H1 (cell line): ENCODE measurements at regions not wholly inside any gene's neighbourhood (a gene's known extent, or its start where the extent isn't known, plus 50 kb on each side); places are given as distances from the start of the nearest gene placed in this dataset.

ENCODE experiments used
- CTCF ChIA-PET: fragments of 300-600 bp; sonication (Branson Sonifier 250); formaldehyde crosslinking; loops from one replicate; lab custom pipeline; 2021; ENCODE audit not compliant: partially characterized antibody; lab: Charles Lee
- POLR2A ChIA-PET: fragments of 300-600 bp; sonication (Branson Sonifier 250); formaldehyde crosslinking; loops from one replicate; lab custom pipeline; 2021; ENCODE audit warnings: inconsistent platforms; ENCODE audit not compliant: partially characterized antibody; lab: Charles Lee
- DNase-seq, 2 experiments: peaks; one replicate each; pipeline versions ENCODE4 v3.0.0 to v3.0.0-alpha.2; 2010 to 2022; ENCODE audit warnings: low spot score in 2 of 2, low read depth in 1 of 2, mixed read lengths in 1 of 2
- FAIRE-seq: peaks from 2 replicates; lab custom pipeline; 2011; peaks lifted over from hg19 to GRCh38; lab: Jason Lieb, UNC
- H2AFZ ChIP-seq: 2 replicates; pipeline ENCODE4 v1.8.1; 2012; ENCODE audit warnings: low read length, inconsistent platforms
- H2AK5ac ChIP-seq: 2 replicates; pipeline ENCODE4 v1.6.1; 2013; ENCODE audit warnings: low read depth, low read length
- H2BK120ac ChIP-seq: replicated peaks from 2 replicates; pipeline ENCODE3; 2013; ENCODE audit warnings: low read depth, low read length, inconsistent platforms
- H2BK12ac ChIP-seq: 2 replicates; pipeline ENCODE4 v1.6.1; 2013; ENCODE audit warnings: low read depth, low read length
- H2BK15ac ChIP-seq: 2 replicates; pipeline ENCODE4 v1.6.1; 2013; ENCODE audit warnings: low read length
- H2BK20ac ChIP-seq: 2 replicates; pipeline ENCODE4 v1.6.1; 2013; ENCODE audit warnings: low read length
- H2BK5ac ChIP-seq: 2 replicates; pipeline ENCODE4 v1.6.1; 2013; ENCODE audit warnings: low read depth, low read length
- H3K14ac ChIP-seq: 2 replicates; pipeline ENCODE4 v1.6.1; 2013; ENCODE audit warnings: inconsistent platforms; ENCODE audit not compliant: insufficient read length
- H3K18ac ChIP-seq: 2 replicates; pipeline ENCODE4 v1.6.1; 2013; ENCODE audit warnings: low read length; ENCODE audit errors: extremely low read depth
- H3K23ac ChIP-seq: 2 replicates; pipeline ENCODE4 v1.6.1; 2013; ENCODE audit warnings: inconsistent platforms; ENCODE audit not compliant: insufficient read length
- H3K23me2 ChIP-seq: 2 replicates; pipeline ENCODE4 v1.6.1; 2013; ENCODE audit warnings: low read depth, low read length
- H3K27ac ChIP-seq: 2 replicates; pipeline ENCODE4 v1.6.1; 2011; ENCODE audit warnings: low read depth, low read length, inconsistent platforms
- H3K27me3 ChIP-seq, 4 experiments: replicated peaks in 1 of 4; 1 replicate in 1 of 4; 2 replicates in 3 of 4; pipeline versions ENCODE4 v1.6.1 to v1.8.1; 2011 to 2013; ENCODE audit warnings: low read length in 3 of 4, mild to moderate bottlenecking in 3 of 4, inconsistent platforms in 2 of 4, mixed read lengths in 2 of 4, moderate library complexity in 1 of 4; ENCODE audit not compliant: control insufficient read depth in 3 of 4, insufficient read depth in 3 of 4; ENCODE audit errors: extremely low read depth in 1 of 4
- H3K36me3 ChIP-seq, 4 experiments: 2 replicates each; pipeline versions ENCODE4 v1.6.1 to v1.8.1; 2011 to 2013; ENCODE audit warnings: mild to moderate bottlenecking in 4 of 4, low read length in 3 of 4, moderate library complexity in 2 of 4, control low read depth in 1 of 4, inconsistent platforms in 1 of 4; ENCODE audit not compliant: insufficient read depth in 4 of 4, control insufficient read depth in 2 of 4
- H3K4ac ChIP-seq: replicated peaks from 2 replicates; pipeline ENCODE3; 2013; ENCODE audit warnings: low read length, low read depth, mixed read lengths, inconsistent platforms; ENCODE audit not compliant: insufficient read length
- H3K4me1 ChIP-seq, 4 experiments: replicated peaks in 1 of 4; 1 replicate in 1 of 4; 2 replicates in 3 of 4; pipeline versions ENCODE4 v1.6.1 to v1.8.1; 2011 to 2013; ENCODE audit warnings: low read length in 3 of 4, inconsistent platforms in 2 of 4, mixed read lengths in 1 of 4; ENCODE audit not compliant: insufficient read depth in 4 of 4, control insufficient read depth in 3 of 4
- H3K4me2 ChIP-seq, 2 experiments: 2 replicates each; pipeline versions ENCODE4 v1.6.1 to v1.8.1; 2011 to 2013; ENCODE audit warnings: low read depth in 2 of 2, low read length in 2 of 2, control low read depth in 1 of 2, inconsistent platforms in 1 of 2, mild to moderate bottlenecking in 1 of 2; ENCODE audit not compliant: insufficient read depth in 1 of 2
- H3K4me3 ChIP-seq, 4 experiments: fragments of 200-600, 300-600 bp in 1 of 4; sonication (generic), shearing (Covaris generic), sonication (Bioruptor Twin) in 1 of 4; 2 replicates each; pipeline versions ENCODE4 v1.5.1 to v1.8.1; 2011 to 2016; ENCODE audit warnings: low read length in 4 of 4, low read depth in 3 of 4, control low read depth in 2 of 4, inconsistent platforms in 2 of 4, mild to moderate bottlenecking in 2 of 4, mixed read lengths in 1 of 4, moderate library complexity in 1 of 4; ENCODE audit not compliant: insufficient read depth in 2 of 4; ENCODE audit errors: extremely low read depth in 1 of 4
- H3K56ac ChIP-seq: replicated peaks from 2 replicates; pipeline ENCODE3; 2013; ENCODE audit warnings: low read depth, mild to moderate bottlenecking, mixed read lengths, low read length, inconsistent platforms; ENCODE audit not compliant: insufficient read length
- H3K79me1 ChIP-seq: 2 replicates; pipeline ENCODE4 v1.6.1; 2013; ENCODE audit warnings: low read depth, low read length, control low read depth
- H3K79me2 ChIP-seq, 2 experiments: 2 replicates each; pipeline versions ENCODE4 v1.6.1 to v1.8.1; 2012 to 2013; ENCODE audit warnings: low read length in 2 of 2, mild to moderate bottlenecking in 2 of 2, inconsistent platforms in 1 of 2; ENCODE audit not compliant: insufficient read depth in 2 of 2, control insufficient read depth in 1 of 2
- H3K9ac ChIP-seq, 4 experiments: replicated peaks in 1 of 4; 1 replicate in 1 of 4; 2 replicates in 3 of 4; pipeline versions ENCODE4 v1.6.1 to v1.8.1; 2011 to 2013; ENCODE audit warnings: low read depth in 3 of 4, low read length in 3 of 4, control low read depth in 2 of 4, mild to moderate bottlenecking in 2 of 4, moderate library complexity in 2 of 4, inconsistent platforms in 1 of 4; ENCODE audit errors: extremely low read depth in 1 of 4
- H3K9me3 ChIP-seq, 2 experiments: 2 replicates each; pipeline versions ENCODE4 v1.6.1 to v1.8.1; 2012 to 2013; ENCODE audit warnings: mild to moderate bottlenecking in 2 of 2, moderate library complexity in 2 of 2, control low read depth in 1 of 2, inconsistent platforms in 1 of 2, low read depth in 1 of 2, low read length in 1 of 2, mixed read lengths in 1 of 2; ENCODE audit not compliant: insufficient read depth in 2 of 2
- H4K20me1 ChIP-seq, 2 experiments: replicated peaks in 1 of 2; 2 replicates each; pipeline versions ENCODE3 to v1.8.1; 2011 to 2013; ENCODE audit warnings: inconsistent platforms in 2 of 2, low read length in 2 of 2, mild to moderate bottlenecking in 1 of 2; ENCODE audit not compliant: insufficient read depth in 2 of 2, control insufficient read depth in 1 of 2
- H4K5ac ChIP-seq: 2 replicates; pipeline ENCODE4 v1.6.1; 2013; ENCODE audit warnings: low read length, low read depth, mixed read lengths, inconsistent platforms; ENCODE audit not compliant: insufficient read length
- H4K8ac ChIP-seq: 2 replicates; pipeline ENCODE4 v1.8.0; 2013; ENCODE audit warnings: mild to moderate bottlenecking, moderate library complexity, low read length, inconsistent platforms; ENCODE audit not compliant: insufficient read depth; ENCODE audit errors: extremely low read depth
- H4K91ac ChIP-seq: replicated peaks from 2 replicates; pipeline ENCODE3; 2013; ENCODE audit warnings: low read length, mixed read lengths, inconsistent platforms; ENCODE audit not compliant: insufficient read length
- ASH2L ChIP-seq: fragments of 200-600, 300-600 bp; sonication (generic); IDR thresholded peaks from one replicate; pipeline ENCODE4 v1.7.1; 2017; ENCODE audit warnings: low read length
- CHD2 ChIP-seq: IDR thresholded peaks from 2 replicates; pipeline ENCODE4 v1.6.1; 2012; ENCODE audit warnings: low read length, improper control_type of control experiment
- EZH2 ChIP-seq: fragments of 200-600 bp; sonication (generic); IDR thresholded peaks from 2 replicates; pipeline ENCODE4 v1.7.1; 2012; ENCODE audit warnings: low read depth, mild to moderate bottlenecking, moderate library complexity, low read length, inconsistent platforms; ENCODE audit not compliant: severe bottlenecking
- GABPA ChIP-seq: IDR thresholded peaks from 2 replicates; pipeline ENCODE4 v1.6.1; 2011; ENCODE audit warnings: mild to moderate bottlenecking, low read length, moderate library complexity, borderline replicate concordance; ENCODE audit not compliant: insufficient read depth
- HDAC2 ChIP-seq, 2 experiments: fragments of 300-600 bp in 1 of 2; sonication (generic) in 1 of 2; IDR thresholded peaks; 2 replicates each; pipeline ENCODE4 v1.6.1; 2011 to 2012; ENCODE audit warnings: low read depth in 2 of 2, low read length in 2 of 2, mild to moderate bottlenecking in 2 of 2, moderate library complexity in 2 of 2, borderline replicate concordance in 1 of 2, inconsistent platforms in 1 of 2
- POLR2A ChIP-seq, 2 experiments: IDR thresholded peaks; 1 replicate in 1 of 2; 2 replicates in 1 of 2; pipeline ENCODE4 v1.6.1; 2011; ENCODE audit warnings: low read depth in 2 of 2, low read length in 2 of 2, mild to moderate bottlenecking in 2 of 2; ENCODE audit errors: control extremely low read depth in 1 of 2
- RFX5 ChIP-seq: IDR thresholded peaks from 2 replicates; pipeline ENCODE4 v1.6.1; 2011; ENCODE audit warnings: low read depth, low read length, improper control_type of control experiment, borderline replicate concordance
- SIN3A ChIP-seq, 2 experiments: IDR thresholded peaks in 1 of 2; conservative IDR thresholded peaks in 1 of 2; 2 replicates each; pipeline ENCODE4 v1.6.1; 2011 to 2012; ENCODE audit warnings: low read length in 2 of 2, improper control_type of control experiment in 1 of 2, low read depth in 1 of 2, mild to moderate bottlenecking in 1 of 2
- SUZ12 ChIP-seq: fragments of 200-600 bp; sonication (generic); IDR thresholded peaks from 2 replicates; pipeline ENCODE4 v1.6.1; 2012; ENCODE audit warnings: mild to moderate bottlenecking, inconsistent platforms, low read length, moderate library complexity, mixed read lengths
- WGBS, 2 experiments: shearing (Covaris generic) in 1 of 2; methylation state at CpG; one replicate each; pipeline versions ENCODE4 v1.1.6 to v1.1.7; 2013 to 2015; ENCODE audit warnings: low lambda C conversion rate in 2 of 2, mixed read lengths in 2 of 2, inconsistent platforms in 1 of 2, low coverage in 1 of 2, missing lambda C conversion rate in 1 of 2; ENCODE audit not compliant: insufficient replicate concordance in 2 of 2, insufficient coverage in 1 of 2, insufficient read length in 1 of 2; ENCODE audit errors: extremely low coverage in 1 of 2, missing lambda C conversion rate in 1 of 2; 5-methylcytosine and 5-hydroxymethylcytosine counted together
- TF ChIP-seq, protein P1 (sequence below), 3 experiments: IDR thresholded peaks; 1 replicate in 2 of 3; 2 replicates in 1 of 3; pipeline versions ENCODE4 v1.5.1 to v1.6.1; 2011; ENCODE audit warnings: low read length in 3 of 3, mild to moderate bottlenecking in 3 of 3, inconsistent platforms in 2 of 3, low read depth in 1 of 3, moderate library complexity in 1 of 3; ENCODE audit not compliant: insufficient read depth in 1 of 3; ENCODE audit errors: control extremely low read depth in 1 of 3
- TF ChIP-seq, protein P2 (sequence below): IDR thresholded peaks from 2 replicates; pipeline ENCODE4 v1.6.1; 2011; ENCODE audit warnings: low read depth, mild to moderate bottlenecking, low read length; ENCODE audit not compliant: insufficient read depth

DNA sequence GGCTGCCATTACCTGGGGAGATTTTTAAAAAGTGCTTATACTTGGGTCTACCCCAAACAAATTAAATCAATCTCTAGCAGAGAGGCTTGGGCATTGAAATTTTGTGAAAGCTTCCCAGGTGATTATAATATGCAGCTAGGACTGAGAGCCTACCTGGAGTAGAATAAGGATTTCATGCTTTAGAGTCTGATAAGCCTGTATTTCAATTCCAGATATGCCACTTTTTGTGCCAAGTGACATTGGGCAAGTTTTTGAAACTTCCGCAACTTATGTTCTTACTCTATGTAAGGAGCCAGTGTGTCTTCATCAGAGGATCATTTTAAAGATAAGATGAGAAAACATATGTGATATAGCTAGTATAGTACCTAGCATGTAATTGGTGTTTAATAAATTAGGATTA is 159.8 kb upstream of the LRIG3 start:
- DNase-seq: no peak
- CTCF ChIA-PET: interaction anchor here (1.3 to 1.4 kb wide), 2 partner anchors 13 to 34 kb away, joined by 3 to 5 read pairs; no protein-coding TSS in a partner anchor
- no peak overlapping the region for H4K5ac ChIP-seq
- no peaks in the 10 kb centered on the region for H3K36me3 ChIP-seq
- H2AFZ ChIP-seq: no peak overlapping the region
- no peak for FAIRE-seq
- H3K27me3 ChIP-seq: no peaks in the 10 kb centered on the region
- no peak overlapping the region for H2BK20ac ChIP-seq
- POLR2A ChIA-PET: no interaction called here
- H3K4me1 ChIP-seq: peaks cover 0 to 6% (median 3%) of the 10 kb centered on the region in 4 experiments; a peak in 2 of 7 replicates
- no peak overlapping the region for H3K23ac ChIP-seq
- no peaks in the 10 kb centered on the region for H4K20me1 ChIP-seq
- H3K18ac ChIP-seq: no peak overlapping the region
- no peak overlapping the region for H3K4ac ChIP-seq
- H4K8ac ChIP-seq: no peak overlapping the region
- no peak overlapping the region for H3K14ac ChIP-seq
- no peak overlapping the region for H2BK120ac ChIP-seq
- no peak overlapping the region for H3K4me3 ChIP-seq
- H2BK5ac ChIP-seq: no peak overlapping the region
- H3K79me1 ChIP-seq: no peaks in the 10 kb centered on the region
- no peak overlapping the region for H2BK15ac ChIP-seq
- no peak overlapping the region for H3K56ac ChIP-seq
- 96% methylated on average over 1 of the region's 1 CpG; no CpG with 5 or more reads in 1 of the 2 experiments for WGBS, 2 experiments
- H3K23me2 ChIP-seq: no peaks in the 10 kb centered on the region
- H3K9me3 ChIP-seq: no peaks in the 10 kb centered on the region
- no peak overlapping the region for H3K27ac ChIP-seq
- no peak overlapping the region for H2BK12ac ChIP-seq
- no peak overlapping the region for H2AK5ac ChIP-seq
- no peak overlapping the region for H3K9ac ChIP-seq
- no peaks in the 10 kb centered on the region for H3K79me2 ChIP-seq
- no peak overlapping the region for H3K4me2 ChIP-seq
- no peak overlapping the region for H4K91ac ChIP-seq
- TF ChIP-seq, protein P1, sequence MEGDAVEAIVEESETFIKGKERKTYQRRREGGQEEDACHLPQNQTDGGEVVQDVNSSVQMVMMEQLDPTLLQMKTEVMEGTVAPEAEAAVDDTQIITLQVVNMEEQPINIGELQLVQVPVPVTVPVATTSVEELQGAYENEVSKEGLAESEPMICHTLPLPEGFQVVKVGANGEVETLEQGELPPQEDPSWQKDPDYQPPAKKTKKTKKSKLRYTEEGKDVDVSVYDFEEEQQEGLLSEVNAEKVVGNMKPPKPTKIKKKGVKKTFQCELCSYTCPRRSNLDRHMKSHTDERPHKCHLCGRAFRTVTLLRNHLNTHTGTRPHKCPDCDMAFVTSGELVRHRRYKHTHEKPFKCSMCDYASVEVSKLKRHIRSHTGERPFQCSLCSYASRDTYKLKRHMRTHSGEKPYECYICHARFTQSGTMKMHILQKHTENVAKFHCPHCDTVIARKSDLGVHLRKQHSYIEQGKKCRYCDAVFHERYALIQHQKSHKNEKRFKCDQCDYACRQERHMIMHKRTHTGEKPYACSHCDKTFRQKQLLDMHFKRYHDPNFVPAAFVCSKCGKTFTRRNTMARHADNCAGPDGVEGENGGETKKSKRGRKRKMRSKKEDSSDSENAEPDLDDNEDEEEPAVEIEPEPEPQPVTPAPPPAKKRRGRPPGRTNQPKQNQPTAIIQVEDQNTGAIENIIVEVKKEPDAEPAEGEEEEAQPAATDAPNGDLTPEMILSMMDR (IDR thresholded peaks at IDR 0.05; ENCODE audit: control extremely low read depth in 1 of 3, insufficient read depth in 1 of 3, low read depth in 1 of 3, low read length in 3 of 3): no peak
- TF ChIP-seq CHD2 (no peak), ASH2L (no peak), HDAC2 (IDR thresholded peaks at IDR 0.05; ENCODE audit: borderline replicate concordance in 1 of 2, low read depth in 2 of 2, low read length in 2 of 2) (no peak), RFX5 (no peak), SUZ12 (no peak), EZH2 (no peak), GABPA (no peak), SIN3A (conservative IDR thresholded peaks at IDR 0.05 in 1 of 2, IDR thresholded peaks at IDR 0.05 in 1 of 2; ENCODE audit: low read depth in 1 of 2, low read length in 2 of 2) (no peak), POLR2A (IDR thresholded peaks at IDR 0.05; ENCODE audit: control extremely low read depth in 1 of 2, low read depth in 2 of 2, low read length in 2 of 2) (no peak)
- TF ChIP-seq, protein P2, sequence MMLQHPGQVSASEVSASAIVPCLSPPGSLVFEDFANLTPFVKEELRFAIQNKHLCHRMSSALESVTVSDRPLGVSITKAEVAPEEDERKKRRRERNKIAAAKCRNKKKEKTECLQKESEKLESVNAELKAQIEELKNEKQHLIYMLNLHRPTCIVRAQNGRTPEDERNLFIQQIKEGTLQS: no peak
